ENCODE measurements at regions not wholly inside any gene's neighbourhood (a gene's known extent, or its start where the extent isn't known, plus 50 kb on each side); places are given as distances from the start of the nearest gene placed in this dataset.

DNA sequence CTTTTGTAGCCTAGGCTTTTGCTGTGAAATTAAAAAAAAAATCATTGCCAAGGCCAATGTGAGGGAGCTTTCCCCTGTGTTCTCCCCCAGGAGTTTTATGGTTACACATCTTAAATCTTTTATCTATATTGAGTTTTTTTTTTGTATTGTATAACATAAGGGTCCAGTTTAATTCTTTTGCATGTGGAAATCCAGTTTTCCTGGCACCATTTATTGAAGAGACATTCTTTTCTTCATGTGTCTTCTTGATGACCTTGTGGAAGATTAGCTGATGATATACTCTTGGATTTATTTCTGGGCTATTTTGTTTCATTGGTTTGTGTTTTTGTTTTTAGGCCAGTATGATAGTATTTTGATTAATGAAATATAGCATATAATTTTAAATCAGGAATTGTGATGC is 225.0 kb downstream of the ADAM29 start:
- Histone ChIP-seq H3K9me3 (no peaks in the 10 kb centered on the region), H3K4me1 (no peaks in the 10 kb centered on the region), H3K27ac (no peak overlapping the region), H3K4me3 (no peak overlapping the region), H3K27me3 (no peaks in the 10 kb centered on the region), H3K36me3 (no peaks in the 10 kb centered on the region)
- intact Hi-C loops (cut with DNase I; ENCODE audit: low total_unique reads): no loop called here
- no peak for DNase-seq
- TF ChIP-seq, protein P1, sequence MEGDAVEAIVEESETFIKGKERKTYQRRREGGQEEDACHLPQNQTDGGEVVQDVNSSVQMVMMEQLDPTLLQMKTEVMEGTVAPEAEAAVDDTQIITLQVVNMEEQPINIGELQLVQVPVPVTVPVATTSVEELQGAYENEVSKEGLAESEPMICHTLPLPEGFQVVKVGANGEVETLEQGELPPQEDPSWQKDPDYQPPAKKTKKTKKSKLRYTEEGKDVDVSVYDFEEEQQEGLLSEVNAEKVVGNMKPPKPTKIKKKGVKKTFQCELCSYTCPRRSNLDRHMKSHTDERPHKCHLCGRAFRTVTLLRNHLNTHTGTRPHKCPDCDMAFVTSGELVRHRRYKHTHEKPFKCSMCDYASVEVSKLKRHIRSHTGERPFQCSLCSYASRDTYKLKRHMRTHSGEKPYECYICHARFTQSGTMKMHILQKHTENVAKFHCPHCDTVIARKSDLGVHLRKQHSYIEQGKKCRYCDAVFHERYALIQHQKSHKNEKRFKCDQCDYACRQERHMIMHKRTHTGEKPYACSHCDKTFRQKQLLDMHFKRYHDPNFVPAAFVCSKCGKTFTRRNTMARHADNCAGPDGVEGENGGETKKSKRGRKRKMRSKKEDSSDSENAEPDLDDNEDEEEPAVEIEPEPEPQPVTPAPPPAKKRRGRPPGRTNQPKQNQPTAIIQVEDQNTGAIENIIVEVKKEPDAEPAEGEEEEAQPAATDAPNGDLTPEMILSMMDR (IDR thresholded peaks at IDR 0.05): no peak

DNA sequence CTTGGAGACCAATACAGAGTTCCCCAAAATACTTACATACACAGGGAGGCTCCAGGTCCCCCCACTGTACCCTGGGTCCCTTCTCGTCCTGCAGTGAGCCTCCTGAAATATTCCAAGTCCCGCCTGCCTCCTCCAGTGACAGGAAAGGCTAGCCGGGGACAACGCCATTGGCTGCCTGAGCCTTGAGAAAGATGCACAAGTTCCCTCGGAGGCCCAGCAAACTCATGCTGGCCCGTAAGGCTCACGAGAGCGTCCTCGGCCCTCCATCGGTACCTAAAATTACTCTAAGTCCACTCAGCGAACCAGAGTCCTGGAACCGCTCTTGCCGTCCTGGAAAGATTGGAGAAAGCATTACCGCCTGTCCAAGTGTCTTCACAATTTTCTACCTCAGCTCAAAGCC is 228.6 kb downstream of the ADAM29 start:
- DNase-seq: no peak
- intact Hi-C loops (cut with DNase I; ENCODE audit: low total_unique reads): no loop called here
- Histone ChIP-seq H3K9me3 (no peaks in the 10 kb centered on the region), H3K4me1 (no peaks in the 10 kb centered on the region), H3K27me3 (no peaks in the 10 kb centered on the region), H3K27ac (no peak overlapping the region), H3K36me3 (no peaks in the 10 kb centered on the region), H3K4me3 (no peak overlapping the region)
- TF ChIP-seq, protein P1 (IDR thresholded peaks at IDR 0.05): no peak

DNA sequence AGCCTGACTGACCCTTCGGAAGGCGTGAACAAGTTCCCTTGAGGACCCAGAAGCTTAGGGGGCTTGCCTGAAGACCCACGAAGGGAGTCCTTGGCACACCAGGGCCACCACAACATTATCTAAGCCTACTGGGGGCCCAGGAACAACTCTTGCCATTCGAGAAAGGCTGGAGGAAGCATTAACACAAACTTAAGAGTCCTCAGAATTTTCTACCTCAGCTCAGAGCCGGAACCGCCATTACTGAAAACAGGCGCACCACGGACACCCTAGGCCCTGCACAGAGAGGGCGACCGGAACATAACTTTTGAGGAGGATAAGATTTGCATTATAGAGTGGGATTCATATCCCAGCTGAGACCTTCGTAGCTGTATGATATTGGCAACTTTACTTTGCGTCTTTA is 229.1 kb downstream of the ADAM29 start:
- DNase-seq: no peak
- intact Hi-C loops (cut with DNase I; ENCODE audit: low total_unique reads): no loop called here
- Histone ChIP-seq H3K9me3 (no peaks in the 10 kb centered on the region), H3K36me3 (no peaks in the 10 kb centered on the region), H3K27me3 (no peaks in the 10 kb centered on the region), H3K4me1 (no peaks in the 10 kb centered on the region), H3K4me3 (no peak overlapping the region), H3K27ac (no peak overlapping the region)
- TF ChIP-seq, protein P1 (IDR thresholded peaks at IDR 0.05): no peak

DNA sequence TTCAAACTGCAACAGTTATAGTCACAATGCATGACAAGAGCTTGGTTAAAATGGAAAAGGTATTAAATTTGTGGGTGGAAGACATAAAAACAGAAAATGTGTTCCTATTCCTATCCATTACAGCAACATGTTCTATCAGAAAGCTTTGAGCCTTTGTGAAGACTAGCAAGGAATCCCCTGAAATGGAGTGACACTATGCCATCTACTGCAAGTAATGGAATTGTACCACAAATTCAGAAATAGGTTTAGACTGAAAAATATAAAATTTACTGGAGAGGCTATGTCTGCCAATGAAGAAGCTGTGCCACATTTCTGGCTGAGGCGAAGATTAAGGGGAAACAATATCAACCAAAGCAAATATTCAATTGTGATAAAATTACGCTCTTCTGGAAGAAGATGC is 247.9 kb downstream of the ADAM29 start:
- Histone ChIP-seq H3K9me3 (no peaks in the 10 kb centered on the region), H3K27ac (no peak overlapping the region), H3K27me3 (no peaks in the 10 kb centered on the region), H3K36me3 (no peaks in the 10 kb centered on the region), H3K4me1 (no peaks in the 10 kb centered on the region), H3K4me3 (no peak overlapping the region)
- TF ChIP-seq, protein P1 (IDR thresholded peaks at IDR 0.05): no peak
- intact Hi-C loops (cut with DNase I; ENCODE audit: low total_unique reads): no loop called here
- no peak for DNase-seq

DNA sequence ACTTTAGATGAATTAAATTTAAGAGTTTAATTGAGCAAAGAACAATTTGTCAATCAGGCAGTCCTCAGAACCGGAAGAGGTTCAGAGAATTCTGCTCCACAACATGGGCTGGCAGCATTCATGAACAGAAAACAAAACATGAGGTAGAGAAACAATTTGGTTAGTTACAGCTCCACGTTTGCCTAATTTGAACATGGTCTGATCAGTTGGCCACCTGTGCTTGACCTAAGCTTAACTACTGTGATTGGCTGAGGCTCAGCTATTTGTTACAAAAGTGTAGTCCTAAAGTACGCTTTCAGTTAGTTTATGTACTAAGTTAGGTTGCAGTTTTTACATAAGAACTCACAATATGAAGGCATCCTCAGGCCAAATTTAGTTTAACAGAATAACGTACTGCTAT is 258.6 kb downstream of the ADAM29 start:
- peaks cover 0 to 3% (median 0%) of the 10 kb centered on the region in 3 donors for H3K9me3 ChIP-seq
- H3K4me1 ChIP-seq: no peaks in the 10 kb centered on the region
- no peaks in the 10 kb centered on the region for H3K36me3 ChIP-seq
- H3K27me3 ChIP-seq: no peaks in the 10 kb centered on the region
- no peak overlapping the region for H3K4me3 ChIP-seq
- DNase-seq: no peak
- TF ChIP-seq, protein P1 (IDR thresholded peaks at IDR 0.05): no peak
- intact Hi-C loops (cut with DNase I; ENCODE audit: low total_unique reads): no loop called here
- H3K27ac ChIP-seq: no peak overlapping the region

DNA sequence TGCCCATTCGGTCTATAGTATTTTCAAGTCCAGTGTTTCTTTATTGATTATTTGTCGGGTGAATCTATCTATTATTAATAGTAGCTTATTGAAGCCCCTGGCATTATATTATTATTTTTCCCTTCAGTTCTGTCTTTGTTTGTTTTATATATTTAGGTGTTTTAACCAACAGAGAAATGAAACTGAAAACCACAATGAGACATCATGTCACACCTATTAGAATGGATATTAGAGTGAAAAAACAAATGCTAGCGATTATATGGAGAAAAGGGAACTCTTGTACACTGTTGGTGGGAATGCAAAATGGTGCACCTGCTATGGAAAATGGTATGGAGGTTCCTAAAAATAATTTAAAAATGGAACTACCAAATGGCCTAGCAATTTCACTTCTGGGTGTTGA is 272.5 kb downstream of the ADAM29 start:
- Histone ChIP-seq H3K27me3 (no peaks in the 10 kb centered on the region), H3K4me3 (no peak overlapping the region), H3K4me1 (peaks cover 0 to 6% (median 0%) of the 10 kb centered on the region in 4 donors), H3K36me3 (no peaks in the 10 kb centered on the region), H3K9me3 (no peaks in the 10 kb centered on the region), H3K27ac (no peak overlapping the region)
- TF ChIP-seq, protein P1 (IDR thresholded peaks at IDR 0.05): no peak
- intact Hi-C loops (cut with DNase I; ENCODE audit: low total_unique reads): no loop called here
- no peak for DNase-seq
